ENCODE measurements at regions not wholly inside any gene's neighbourhood (a gene's known extent, or its start where the extent isn't known, plus 50 kb on each side); places are given as distances from the start of the nearest gene placed in this dataset.

GRCh38 chrX:140071037-140071436 is 105.7 kb upstream of the CXorf66 start:
- no peaks in the 10 kb centered on the region for H3K4me1 ChIP-seq (ENCODE audit: control insufficient read depth in 1 of 2, extremely low read depth in 1 of 2, insufficient read depth in 2 of 2, low read length in 2 of 2)
- Mint-ChIP-seq H3K27me3 (peaks cover 0 to 5% of the 10 kb centered on the region in 2 donors), H3K4me3 (no peak overlapping the region), H3K4me1 (no peaks in the 10 kb centered on the region), H3K9me3 (no peaks in the 10 kb centered on the region), H3K36me3 (no peaks in the 10 kb centered on the region), H3K27ac (no peak overlapping the region)
- H3K4me3 ChIP-seq (ENCODE audit: control insufficient read depth in 1 of 2, extremely low read depth in 1 of 2, low read length in 1 of 2), result no peak overlapping the region
- no peaks in the 10 kb centered on the region for H3K36me3 ChIP-seq (ENCODE audit: control insufficient read depth in 2 of 2, extremely low read depth in 1 of 2, insufficient read depth in 1 of 2, low read length in 1 of 2)
- no peaks in the 10 kb centered on the region for H3K9me3 ChIP-seq
- ChIA-PET CTCF (no interaction called here), POLR2A (no interaction called here)
- ATAC-seq (replicated peaks in 1 of 4) (no peak), DNase-seq (no peak)
- no peaks in the 10 kb centered on the region for H3K27me3 ChIP-seq (replicated peaks in 1 of 2; ENCODE audit: control insufficient read depth in 2 of 2, extremely low read depth in 1 of 2, insufficient read depth in 2 of 2, low read length in 1 of 2)
- H3K27ac ChIP-seq (ENCODE audit: low read length), result no peak overlapping the region

- H3K4me3 ChIP-seq (ENCODE audit: control insufficient read depth in 1 of 2, extremely low read depth in 1 of 2, low read length in 1 of 2), result no peak overlapping the region
- no peaks in the 10 kb centered on the region for H3K36me3 ChIP-seq (ENCODE audit: control insufficient read depth in 2 of 2, extremely low read depth in 1 of 2, insufficient read depth in 1 of 2, low read length in 1 of 2)
- CTCF ChIA-PET, result no interaction called here
- no peaks in the 10 kb centered on the region for H3K4me1 ChIP-seq (ENCODE audit: control insufficient read depth in 1 of 2, extremely low read depth in 1 of 2, insufficient read depth in 2 of 2, low read length in 2 of 2)
- H3K27ac Mint-ChIP-seq, result no peak overlapping the region
- H3K27me3 Mint-ChIP-seq, result peaks cover 0 to 5% of the 10 kb centered on the region in 2 donors
- H3K9me3 ChIP-seq, result no peaks in the 10 kb centered on the region
- WGBS (ENCODE audit: insufficient coverage), result no CpG with 5 or more reads among the region's 3 CpGs
- POLR2A ChIA-PET, result no interaction called here
- no peaks in the 10 kb centered on the region for H3K36me3 Mint-ChIP-seq
- no peaks in the 10 kb centered on the region for H3K9me3 Mint-ChIP-seq
- no peak overlapping the region for H3K4me3 Mint-ChIP-seq
- DNase-seq, result no peak
- no peaks in the 10 kb centered on the region for H3K4me1 Mint-ChIP-seq
- H3K27ac ChIP-seq (ENCODE audit: low read length), result no peak overlapping the region
- ATAC-seq (replicated peaks in 1 of 4), result no peak
- no peaks in the 10 kb centered on the region for H3K27me3 ChIP-seq (replicated peaks in 1 of 2; ENCODE audit: control insufficient read depth in 2 of 2, extremely low read depth in 1 of 2, insufficient read depth in 2 of 2, low read length in 1 of 2)
Measured at GRCh38 chrX:140065961-140066662, 100.8 kb upstream of the CXorf66 start.

GRCh38 chrX:140064993-140065392 is 99.7 kb upstream of the CXorf66 start:
- Histone ChIP-seq H3K4me1 (ENCODE audit: control insufficient read depth in 1 of 2, extremely low read depth in 1 of 2, insufficient read depth in 2 of 2, low read length in 2 of 2) (no peaks in the 10 kb centered on the region), H3K4me3 (ENCODE audit: control insufficient read depth in 1 of 2, extremely low read depth in 1 of 2, low read length in 1 of 2) (no peak overlapping the region), H3K27me3 (replicated peaks in 1 of 2; ENCODE audit: control insufficient read depth in 2 of 2, extremely low read depth in 1 of 2, insufficient read depth in 2 of 2, low read length in 1 of 2) (no peaks in the 10 kb centered on the region), H3K9me3 (no peaks in the 10 kb centered on the region), H3K36me3 (ENCODE audit: control insufficient read depth in 2 of 2, extremely low read depth in 1 of 2, insufficient read depth in 1 of 2, low read length in 1 of 2) (no peaks in the 10 kb centered on the region), H3K27ac (ENCODE audit: low read length) (no peak overlapping the region)
- Mint-ChIP-seq H3K27me3 (peaks cover 0 to under 1% of the 10 kb centered on the region in 2 donors), H3K36me3 (no peaks in the 10 kb centered on the region), H3K4me3 (no peak overlapping the region), H3K9me3 (no peaks in the 10 kb centered on the region), H3K27ac (no peak overlapping the region), H3K4me1 (no peaks in the 10 kb centered on the region)
- ChIA-PET CTCF (interaction anchor here in 1 of 2 donors (0.6 kb wide), 2 partner anchors 20 to 145 kb away, joined by 3 read pairs; no protein-coding TSS in a partner anchor), POLR2A (interaction anchor here in 1 of 2 donors (0.6 kb wide), 1 partner anchor 90 kb away, joined by 5 read pairs; no protein-coding TSS in a partner anchor)
- DNase-seq (no peak), ATAC-seq (replicated peaks in 1 of 4) (no peak)
- 40% methylated on average over 3 of the region's 4 CpGs for WGBS (ENCODE audit: insufficient coverage)

GRCh38 chrX:140057001-140057411 is 91.7 kb upstream of the CXorf66 start:
- H3K4me3 Mint-ChIP-seq, result no peak overlapping the region
- CTCF ChIA-PET, result interaction anchor here (0.6 to 1.1 kb wide), 2 partner anchors 85 to 183 kb away, joined by 4 read pairs; no protein-coding TSS in a partner anchor
- 11% methylated on average over 1 of the region's 11 CpGs for WGBS (ENCODE audit: insufficient coverage)

GRCh38 chrX:140053846-140054245 is 88.5 kb upstream of the CXorf66 start:
- POLR2A ChIA-PET, result no interaction called here

More at GRCh38 chrX:140057001-140057411, 91.7 kb upstream of the CXorf66 start:
- H3K4me3 ChIP-seq (ENCODE audit: control insufficient read depth in 1 of 2, extremely low read depth in 1 of 2, low read length in 1 of 2), result no peak overlapping the region
- ATAC-seq (replicated peaks in 1 of 4) (peak in 2 of 4 experiments; percentile 41 to 44), DNase-seq (peak in 33 of 35 experiments; percentile 2 to 62 (median 32))
- H3K4me1 ChIP-seq (ENCODE audit: control insufficient read depth in 1 of 2, extremely low read depth in 1 of 2, insufficient read depth in 2 of 2, low read length in 2 of 2), result peaks cover 0 to 4% of the 10 kb centered on the region in 2 experiments
- Mint-ChIP-seq H3K27ac (no peak overlapping the region), H3K27me3 (peaks cover 0 to 14% of the 10 kb centered on the region in 2 donors), H3K9me3 (no peaks in the 10 kb centered on the region), H3K36me3 (no peaks in the 10 kb centered on the region), H3K4me1 (peaks cover 4 to 6% (median 4%) of the 10 kb centered on the region in 3 donors)
- H3K27ac ChIP-seq (ENCODE audit: low read length), result no peak overlapping the region
- no peaks in the 10 kb centered on the region for H3K27me3 ChIP-seq (replicated peaks in 1 of 2; ENCODE audit: control insufficient read depth in 2 of 2, extremely low read depth in 1 of 2, insufficient read depth in 2 of 2, low read length in 1 of 2)
- no peaks in the 10 kb centered on the region for H3K9me3 ChIP-seq
- H3K36me3 ChIP-seq (ENCODE audit: control insufficient read depth in 2 of 2, extremely low read depth in 1 of 2, insufficient read depth in 1 of 2, low read length in 1 of 2), result no peaks in the 10 kb centered on the region
- POLR2A ChIA-PET, result no interaction called here

GRCh38 chrX:140050906-140051305 is 85.6 kb upstream of the CXorf66 start:
- Histone ChIP-seq H3K9me3 (no peaks in the 10 kb centered on the region), H3K36me3 (ENCODE audit: control insufficient read depth in 2 of 2, extremely low read depth in 1 of 2, insufficient read depth in 1 of 2, low read length in 1 of 2) (no peaks in the 10 kb centered on the region), H3K27me3 (replicated peaks in 1 of 2; ENCODE audit: control insufficient read depth in 2 of 2, extremely low read depth in 1 of 2, insufficient read depth in 2 of 2, low read length in 1 of 2) (no peaks in the 10 kb centered on the region), H3K27ac (ENCODE audit: low read length) (no peak overlapping the region), H3K4me3 (ENCODE audit: control insufficient read depth in 1 of 2, extremely low read depth in 1 of 2, low read length in 1 of 2) (no peak overlapping the region), H3K4me1 (ENCODE audit: control insufficient read depth in 1 of 2, extremely low read depth in 1 of 2, insufficient read depth in 2 of 2, low read length in 2 of 2) (no peaks in the 10 kb centered on the region)
- DNase-seq (no peak), ATAC-seq (replicated peaks in 1 of 4) (no peak)
- CTCF ChIA-PET, result interaction anchor here in 1 of 2 donors (0.5 kb wide), 1 partner anchor 9 kb away, joined by 3 read pairs; no protein-coding TSS in a partner anchor
- POLR2A ChIA-PET, result no interaction called here
- no peaks in the 10 kb centered on the region for H3K4me1 Mint-ChIP-seq
- no peaks in the 10 kb centered on the region for H3K36me3 Mint-ChIP-seq
- H3K9me3 Mint-ChIP-seq, result no peaks in the 10 kb centered on the region
- H3K4me3 Mint-ChIP-seq, result no peak overlapping the region
- no peak overlapping the region for H3K27ac Mint-ChIP-seq
- peaks cover 6 to 22% of the 10 kb centered on the region in 2 donors for H3K27me3 Mint-ChIP-seq

More at GRCh38 chrX:140053846-140054245, 88.5 kb upstream of the CXorf66 start:
- Mint-ChIP-seq H3K9me3 (no peaks in the 10 kb centered on the region), H3K27ac (no peak overlapping the region), H3K4me1 (peaks cover 4 to 6% (median 4%) of the 10 kb centered on the region in 3 donors), H3K4me3 (no peak overlapping the region), H3K27me3 (peaks cover 2 to 20% of the 10 kb centered on the region in 2 donors), H3K36me3 (no peaks in the 10 kb centered on the region)
- no peak overlapping the region for H3K4me3 ChIP-seq (ENCODE audit: control insufficient read depth in 1 of 2, extremely low read depth in 1 of 2, low read length in 1 of 2)
- H3K36me3 ChIP-seq (ENCODE audit: control insufficient read depth in 2 of 2, extremely low read depth in 1 of 2, insufficient read depth in 1 of 2, low read length in 1 of 2), result no peaks in the 10 kb centered on the region
- H3K27me3 ChIP-seq (replicated peaks in 1 of 2; ENCODE audit: control insufficient read depth in 2 of 2, extremely low read depth in 1 of 2, insufficient read depth in 2 of 2, low read length in 1 of 2), result no peaks in the 10 kb centered on the region
- no peaks in the 10 kb centered on the region for H3K9me3 ChIP-seq
- no peak overlapping the region for H3K27ac ChIP-seq (ENCODE audit: low read length)
- WGBS (ENCODE audit: insufficient coverage), result no CpG with 5 or more reads among the region's 5 CpGs
- no peak for ATAC-seq (replicated peaks in 1 of 4)
- no peak for DNase-seq
- peaks cover 0 to 4% of the 10 kb centered on the region in 2 experiments for H3K4me1 ChIP-seq (ENCODE audit: control insufficient read depth in 1 of 2, extremely low read depth in 1 of 2, insufficient read depth in 2 of 2, low read length in 2 of 2)
- CTCF ChIA-PET, result no interaction called here

All from T-cell (primary cell).